ENCODE measurements at regions not wholly inside any gene's neighbourhood (a gene's known extent, or its start where the extent isn't known, plus 50 kb on each side); places are given as distances from the start of the nearest gene placed in this dataset.

GRCh38 chr3:180311242-180311641 is 274.5 kb upstream of the PEX5L start:
- TF ChIP-seq EP300 (IDR thresholded peaks at IDR 0.05; ENCODE audit: low read depth) (no peak), CTCF (IDR thresholded peaks at IDR 0.05) (no peak), POLR2AphosphoS5 (IDR thresholded peaks at IDR 0.05) (no peak)
